Fibroblast of lung (primary cell): ENCODE measurements at regions not wholly inside any gene's neighbourhood (a gene's known extent, or its start where the extent isn't known, plus 50 kb on each side); places are given as distances from the start of the nearest gene placed in this dataset.

Source experiments
- EZH2 ChIP-seq: IDR thresholded peaks from 2 replicates; pipeline ENCODE4 v1.5.1; 2012; ENCODE audit warnings: low read length, control low read depth, mild to moderate bottlenecking; ENCODE audit errors: missing control alignments
- TF ChIP-seq, protein P1 (sequence below), 2 donors: IDR thresholded peaks in 1 of 2; conservative IDR thresholded peaks in 1 of 2; 1 replicate in 1 of 2; 2 replicates in 1 of 2; pipeline ENCODE4 v1.5.1; 2011 to 2012; ENCODE audit warnings: low read length in 2 of 2, control low read depth in 1 of 2, inconsistent platforms in 1 of 2, low read depth in 1 of 2, mild to moderate bottlenecking in 1 of 2

DNA sequence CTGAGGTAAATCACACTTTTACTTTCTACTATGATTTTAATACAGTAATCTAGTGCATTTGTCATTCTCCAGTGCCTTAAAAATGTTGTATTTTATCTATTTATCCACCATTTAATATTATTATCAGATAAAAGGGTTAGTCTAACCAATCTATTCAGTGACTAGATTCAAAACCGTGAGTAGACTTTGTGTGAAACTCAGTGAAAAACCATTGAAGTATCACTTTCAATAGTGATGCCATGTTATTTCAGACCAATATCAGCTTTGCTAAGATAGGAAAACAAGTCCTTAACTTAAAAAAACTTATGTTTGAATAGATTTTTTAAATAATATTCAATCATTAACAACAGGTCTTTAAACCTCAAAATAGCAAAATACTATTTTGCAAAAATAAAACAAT, 1628.7 kb downstream of the REEP3 start:
- TF ChIP-seq, protein P1, sequence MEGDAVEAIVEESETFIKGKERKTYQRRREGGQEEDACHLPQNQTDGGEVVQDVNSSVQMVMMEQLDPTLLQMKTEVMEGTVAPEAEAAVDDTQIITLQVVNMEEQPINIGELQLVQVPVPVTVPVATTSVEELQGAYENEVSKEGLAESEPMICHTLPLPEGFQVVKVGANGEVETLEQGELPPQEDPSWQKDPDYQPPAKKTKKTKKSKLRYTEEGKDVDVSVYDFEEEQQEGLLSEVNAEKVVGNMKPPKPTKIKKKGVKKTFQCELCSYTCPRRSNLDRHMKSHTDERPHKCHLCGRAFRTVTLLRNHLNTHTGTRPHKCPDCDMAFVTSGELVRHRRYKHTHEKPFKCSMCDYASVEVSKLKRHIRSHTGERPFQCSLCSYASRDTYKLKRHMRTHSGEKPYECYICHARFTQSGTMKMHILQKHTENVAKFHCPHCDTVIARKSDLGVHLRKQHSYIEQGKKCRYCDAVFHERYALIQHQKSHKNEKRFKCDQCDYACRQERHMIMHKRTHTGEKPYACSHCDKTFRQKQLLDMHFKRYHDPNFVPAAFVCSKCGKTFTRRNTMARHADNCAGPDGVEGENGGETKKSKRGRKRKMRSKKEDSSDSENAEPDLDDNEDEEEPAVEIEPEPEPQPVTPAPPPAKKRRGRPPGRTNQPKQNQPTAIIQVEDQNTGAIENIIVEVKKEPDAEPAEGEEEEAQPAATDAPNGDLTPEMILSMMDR (conservative IDR thresholded peaks at IDR 0.05 in 1 of 2, IDR thresholded peaks at IDR 0.05 in 1 of 2; ENCODE audit: low read depth in 1 of 2, low read length in 2 of 2) = no peak
- TF ChIP-seq EZH2 = no peak
